ENCODE measurements at regions not wholly inside any gene's neighbourhood (a gene's known extent, or its start where the extent isn't known, plus 50 kb on each side); places are given as distances from the start of the nearest gene placed in this dataset.
"Not testable (repeated sequence)": the region's sequence is repeated elsewhere in the genome, so short reads cannot be mapped to it uniquely, and the experiment has no call there.

- TF ChIP-seq CTCF (IDR thresholded peaks at IDR 0.05; ENCODE audit: low read length) (no peak), EZH2 (IDR thresholded peaks at IDR 0.05; ENCODE audit: borderline replicate concordance, low read length) (no peak)
- Histone ChIP-seq H3K4me3 (ENCODE audit: low read depth, low read length, poor library complexity, severe bottlenecking) (no peak overlapping the region), H3K9ac (ENCODE audit: low read length) (no peak overlapping the region), H3K9me2 (ENCODE audit: low read depth, low read length) (no peaks in the 10 kb centered on the region), H3K9me3 (ENCODE audit: low read length) (no peaks in the 10 kb centered on the region), H4K20me1 (ENCODE audit: insufficient read depth, low read length) (no peaks in the 10 kb centered on the region), H3K27ac (ENCODE audit: low read depth, low read length, poor library complexity, severe bottlenecking) (no peak overlapping the region), H3K36me3 (ENCODE audit: insufficient read depth, low read length) (no peaks in the 10 kb centered on the region), H3K4me2 (ENCODE audit: low read length) (no peak overlapping the region), H2AFZ (ENCODE audit: low read length) (no peak overlapping the region), H3K27me3 (ENCODE audit: insufficient read depth, low read length) (no peaks in the 10 kb centered on the region), H3F3A (ENCODE audit: insufficient read depth, low read length) (no peaks in the 10 kb centered on the region), H3K4me1 (ENCODE audit: insufficient read depth, low read length, severe bottlenecking) (no peaks in the 10 kb centered on the region), H3K79me2 (ENCODE audit: insufficient read depth, low read length) (no peaks in the 10 kb centered on the region)
Measured at GRCh38 chr10:31239961-31240360, 79.1 kb upstream of the ZEB1 start.

GRCh38 chr10:31242902-31243301 lies 76.1 kb upstream of the ZEB1 start:
- no peak overlapping the region for H3K4me2 ChIP-seq (ENCODE audit: low read length)
- H3K9me2 ChIP-seq (ENCODE audit: low read depth, low read length) = no peaks in the 10 kb centered on the region
- H3K27me3 ChIP-seq (ENCODE audit: insufficient read depth, low read length) = no peaks in the 10 kb centered on the region
- no peak overlapping the region for H3K9ac ChIP-seq (ENCODE audit: low read length)
- H2AFZ ChIP-seq (ENCODE audit: low read length) = no peak overlapping the region
- no peaks in the 10 kb centered on the region for H3K36me3 ChIP-seq (ENCODE audit: insufficient read depth, low read length)
- TF ChIP-seq CTCF (IDR thresholded peaks at IDR 0.05; ENCODE audit: low read length) (no peak), EZH2 (IDR thresholded peaks at IDR 0.05; ENCODE audit: borderline replicate concordance, low read length) (no peak)
- H3K79me2 ChIP-seq (ENCODE audit: insufficient read depth, low read length) = no peaks in the 10 kb centered on the region
- H3K4me1 ChIP-seq (ENCODE audit: insufficient read depth, low read length, severe bottlenecking) = no peaks in the 10 kb centered on the region
- no peak overlapping the region for H3K4me3 ChIP-seq (ENCODE audit: low read depth, low read length, poor library complexity, severe bottlenecking)
- H3F3A ChIP-seq (ENCODE audit: insufficient read depth, low read length) = no peaks in the 10 kb centered on the region
- H3K9me3 ChIP-seq (ENCODE audit: low read length) = no peaks in the 10 kb centered on the region
- H4K20me1 ChIP-seq (ENCODE audit: insufficient read depth, low read length) = no peaks in the 10 kb centered on the region
- no peak overlapping the region for H3K27ac ChIP-seq (ENCODE audit: low read depth, low read length, poor library complexity, severe bottlenecking)

- H3F3A ChIP-seq (ENCODE audit: insufficient read depth, low read length); H3K4me3 ChIP-seq (ENCODE audit: low read depth, low read length, poor library complexity, severe bottlenecking); H3K27me3 ChIP-seq (ENCODE audit: insufficient read depth, low read length); H3K9me3 ChIP-seq (ENCODE audit: low read length); H3K27ac ChIP-seq (ENCODE audit: low read depth, low read length, poor library complexity, severe bottlenecking); H4K20me1 ChIP-seq (ENCODE audit: insufficient read depth, low read length); H3K79me2 ChIP-seq (ENCODE audit: insufficient read depth, low read length); H2AFZ ChIP-seq (ENCODE audit: low read length); H3K4me1 ChIP-seq (ENCODE audit: insufficient read depth, low read length, severe bottlenecking); H3K9me2 ChIP-seq (ENCODE audit: low read depth, low read length); H3K9ac ChIP-seq (ENCODE audit: low read length); H3K4me2 ChIP-seq (ENCODE audit: low read length); H3K36me3 ChIP-seq (ENCODE audit: insufficient read depth, low read length): not testable (repeated sequence)
Measured at GRCh38 chr10:31251118-31251517, 67.9 kb upstream of the ZEB1 start.

- Histone ChIP-seq H3K9me3 (ENCODE audit: low read length) (no peaks in the 10 kb centered on the region), H4K20me1 (ENCODE audit: insufficient read depth, low read length) (no peaks in the 10 kb centered on the region), H3K27me3 (ENCODE audit: insufficient read depth, low read length) (no peaks in the 10 kb centered on the region), H2AFZ (ENCODE audit: low read length) (no peak overlapping the region), H3K27ac (ENCODE audit: low read depth, low read length, poor library complexity, severe bottlenecking) (no peak overlapping the region), H3F3A (ENCODE audit: insufficient read depth, low read length) (no peaks in the 10 kb centered on the region), H3K4me3 (ENCODE audit: low read depth, low read length, poor library complexity, severe bottlenecking) (no peak overlapping the region), H3K9me2 (ENCODE audit: low read depth, low read length) (no peaks in the 10 kb centered on the region), H3K36me3 (ENCODE audit: insufficient read depth, low read length) (no peaks in the 10 kb centered on the region), H3K9ac (ENCODE audit: low read length) (no peak overlapping the region), H3K79me2 (ENCODE audit: insufficient read depth, low read length) (no peaks in the 10 kb centered on the region), H3K4me2 (ENCODE audit: low read length) (no peak overlapping the region), H3K4me1 (ENCODE audit: insufficient read depth, low read length, severe bottlenecking) (no peaks in the 10 kb centered on the region)
- TF ChIP-seq CTCF (IDR thresholded peaks at IDR 0.05; ENCODE audit: low read length) = no peak
- TF ChIP-seq EZH2 (IDR thresholded peaks at IDR 0.05; ENCODE audit: borderline replicate concordance, low read length) = no peak
Measured at GRCh38 chr10:31253237-31253636, 65.8 kb upstream of the ZEB1 start.

Data from OCI-LY1 (cell line).